ENCODE measurements at regions not wholly inside any gene's neighbourhood (a gene's known extent, or its start where the extent isn't known, plus 50 kb on each side); places are given as distances from the start of the nearest gene placed in this dataset.
"Not testable (repeated sequence)": the region's sequence is repeated elsewhere in the genome, so short reads cannot be mapped to it uniquely, and the experiment has no call there.

GRCh38 chr12:131313635-131314034, 359.9 kb downstream of the ADGRD1 start:
- TF ChIP-seq, protein P1, sequence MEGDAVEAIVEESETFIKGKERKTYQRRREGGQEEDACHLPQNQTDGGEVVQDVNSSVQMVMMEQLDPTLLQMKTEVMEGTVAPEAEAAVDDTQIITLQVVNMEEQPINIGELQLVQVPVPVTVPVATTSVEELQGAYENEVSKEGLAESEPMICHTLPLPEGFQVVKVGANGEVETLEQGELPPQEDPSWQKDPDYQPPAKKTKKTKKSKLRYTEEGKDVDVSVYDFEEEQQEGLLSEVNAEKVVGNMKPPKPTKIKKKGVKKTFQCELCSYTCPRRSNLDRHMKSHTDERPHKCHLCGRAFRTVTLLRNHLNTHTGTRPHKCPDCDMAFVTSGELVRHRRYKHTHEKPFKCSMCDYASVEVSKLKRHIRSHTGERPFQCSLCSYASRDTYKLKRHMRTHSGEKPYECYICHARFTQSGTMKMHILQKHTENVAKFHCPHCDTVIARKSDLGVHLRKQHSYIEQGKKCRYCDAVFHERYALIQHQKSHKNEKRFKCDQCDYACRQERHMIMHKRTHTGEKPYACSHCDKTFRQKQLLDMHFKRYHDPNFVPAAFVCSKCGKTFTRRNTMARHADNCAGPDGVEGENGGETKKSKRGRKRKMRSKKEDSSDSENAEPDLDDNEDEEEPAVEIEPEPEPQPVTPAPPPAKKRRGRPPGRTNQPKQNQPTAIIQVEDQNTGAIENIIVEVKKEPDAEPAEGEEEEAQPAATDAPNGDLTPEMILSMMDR (IDR thresholded peaks at IDR 0.05; ENCODE audit: control extremely low read depth, extremely low read depth, low read depth, missing control alignments), result no peak
- ChIA-PET POLR2A (no interaction called here), CTCF (no interaction called here)
- no peak for DNase-seq (ENCODE audit: extremely low spot score)

GRCh38 chr12:131314524-131315090, 360.9 kb downstream of the ADGRD1 start:
- TF ChIP-seq, protein P1 (IDR thresholded peaks at IDR 0.05; ENCODE audit: control extremely low read depth, extremely low read depth, low read depth, missing control alignments), result no peak
- ChIA-PET POLR2A (no interaction called here), CTCF (interaction anchor here (0.6 kb wide), 1 partner anchor 8 kb away, joined by 3 read pairs; no protein-coding TSS in a partner anchor)

DNA sequence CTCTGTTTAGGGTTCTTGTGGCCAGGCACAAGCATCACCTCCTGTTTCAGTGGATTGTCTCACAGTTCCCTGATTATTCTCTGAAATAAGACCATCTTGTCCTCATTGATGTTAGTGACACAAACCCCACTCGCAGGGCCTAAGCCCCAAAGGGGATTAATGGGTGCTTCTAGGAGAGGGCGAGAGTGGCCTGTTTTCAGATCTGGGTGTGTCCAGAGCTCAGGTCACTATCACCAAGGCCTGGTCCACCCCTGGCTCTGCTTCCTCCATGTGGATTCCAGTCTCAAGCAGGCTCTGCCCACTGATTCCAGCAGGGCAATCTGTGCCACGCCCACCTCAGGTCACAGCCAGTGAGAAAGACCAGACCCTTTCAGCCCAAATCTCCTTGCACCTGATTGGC, 361.9 kb downstream of the ADGRD1 start:
- TF ChIP-seq, protein P1 (IDR thresholded peaks at IDR 0.05; ENCODE audit: control extremely low read depth, extremely low read depth, low read depth, missing control alignments), result no peak
- ChIA-PET CTCF (no interaction called here), POLR2A (no interaction called here)
- no peak for DNase-seq (ENCODE audit: extremely low spot score)

More at GRCh38 chr12:131314524-131315090, 360.9 kb downstream of the ADGRD1 start:
- DNase-seq (ENCODE audit: extremely low spot score), result no peak

GRCh38 chr12:131316388-131316787, 362.7 kb downstream of the ADGRD1 start:
- TF ChIP-seq, protein P1 (IDR thresholded peaks at IDR 0.05; ENCODE audit: control extremely low read depth, extremely low read depth, low read depth, missing control alignments), result no peak
- ChIA-PET CTCF (no interaction called here), POLR2A (no interaction called here)
- DNase-seq (ENCODE audit: extremely low spot score), result no peak

- TF ChIP-seq, protein P1 (IDR thresholded peaks at IDR 0.05; ENCODE audit: control extremely low read depth, extremely low read depth, low read depth, missing control alignments), result no peak
- CTCF ChIA-PET, result interaction anchor here (1.0 kb wide), 1 partner anchor 8 kb away, joined by 3 read pairs; no protein-coding TSS in a partner anchor
- POLR2A ChIA-PET, result no interaction called here
- no peak for DNase-seq (ENCODE audit: extremely low spot score)
These were observed 364.5 kb downstream of the ADGRD1 start for GRCh38 chr12:131318045-131318685.

DNA sequence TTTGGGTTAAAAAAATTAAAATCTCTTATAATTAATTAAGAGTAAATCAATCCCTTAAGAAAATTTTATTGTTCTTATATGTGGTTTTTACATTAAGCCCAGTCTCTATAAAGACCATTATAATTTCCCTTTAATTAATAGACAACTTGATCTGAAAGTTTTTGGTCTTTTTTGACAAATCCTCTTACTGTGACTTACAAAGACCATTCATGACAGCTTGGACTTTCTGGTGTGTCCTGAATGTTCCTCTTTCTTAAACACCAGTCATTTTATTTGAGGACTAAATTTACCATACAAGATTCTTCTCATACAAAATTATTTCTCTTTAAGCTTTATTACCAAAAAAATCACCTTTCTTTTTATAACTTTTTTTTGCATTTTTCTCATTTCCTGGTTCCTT, 368.3 kb downstream of the ADGRD1 start:
- no peak for DNase-seq (ENCODE audit: extremely low spot score)
- POLR2A ChIA-PET, result no interaction called here
- CTCF ChIA-PET, result no interaction called here
- TF ChIP-seq, protein P1 (IDR thresholded peaks at IDR 0.05; ENCODE audit: control extremely low read depth, extremely low read depth, low read depth, missing control alignments), result no peak

GRCh38 chr12:131322460-131322859, 368.8 kb downstream of the ADGRD1 start:
- CTCF ChIA-PET, result interaction anchor here (0.9 kb wide), 1 partner anchor 8 kb away, joined by 3 read pairs; no protein-coding TSS in a partner anchor
- POLR2A ChIA-PET; DNase-seq (ENCODE audit: extremely low spot score): not testable (repeated sequence)

All from GM10248 (cell line).